ENCODE measurements at regions not wholly inside any gene's neighbourhood (a gene's known extent, or its start where the extent isn't known, plus 50 kb on each side); places are given as distances from the start of the nearest gene placed in this dataset.

- TF ChIP-seq, protein P1, sequence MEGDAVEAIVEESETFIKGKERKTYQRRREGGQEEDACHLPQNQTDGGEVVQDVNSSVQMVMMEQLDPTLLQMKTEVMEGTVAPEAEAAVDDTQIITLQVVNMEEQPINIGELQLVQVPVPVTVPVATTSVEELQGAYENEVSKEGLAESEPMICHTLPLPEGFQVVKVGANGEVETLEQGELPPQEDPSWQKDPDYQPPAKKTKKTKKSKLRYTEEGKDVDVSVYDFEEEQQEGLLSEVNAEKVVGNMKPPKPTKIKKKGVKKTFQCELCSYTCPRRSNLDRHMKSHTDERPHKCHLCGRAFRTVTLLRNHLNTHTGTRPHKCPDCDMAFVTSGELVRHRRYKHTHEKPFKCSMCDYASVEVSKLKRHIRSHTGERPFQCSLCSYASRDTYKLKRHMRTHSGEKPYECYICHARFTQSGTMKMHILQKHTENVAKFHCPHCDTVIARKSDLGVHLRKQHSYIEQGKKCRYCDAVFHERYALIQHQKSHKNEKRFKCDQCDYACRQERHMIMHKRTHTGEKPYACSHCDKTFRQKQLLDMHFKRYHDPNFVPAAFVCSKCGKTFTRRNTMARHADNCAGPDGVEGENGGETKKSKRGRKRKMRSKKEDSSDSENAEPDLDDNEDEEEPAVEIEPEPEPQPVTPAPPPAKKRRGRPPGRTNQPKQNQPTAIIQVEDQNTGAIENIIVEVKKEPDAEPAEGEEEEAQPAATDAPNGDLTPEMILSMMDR (IDR thresholded peaks at IDR 0.05), result no peak
- TF ChIP-seq CREB1 (CRISPR knock-in tag; IDR thresholded peaks at IDR 0.05), result no peak
- no peak for TF ChIP-seq NFATC4 (CRISPR knock-in tag; IDR thresholded peaks at IDR 0.05)
- TF ChIP-seq CDX4 (CRISPR knock-in tag; IDR thresholded peaks at IDR 0.05; ENCODE audit: borderline replicate concordance), result no peak
- TF ChIP-seq AFF4 (CRISPR knock-in tag; IDR thresholded peaks at IDR 0.05; ENCODE audit: borderline replicate concordance), result no peak
- TF ChIP-seq, protein P2, sequence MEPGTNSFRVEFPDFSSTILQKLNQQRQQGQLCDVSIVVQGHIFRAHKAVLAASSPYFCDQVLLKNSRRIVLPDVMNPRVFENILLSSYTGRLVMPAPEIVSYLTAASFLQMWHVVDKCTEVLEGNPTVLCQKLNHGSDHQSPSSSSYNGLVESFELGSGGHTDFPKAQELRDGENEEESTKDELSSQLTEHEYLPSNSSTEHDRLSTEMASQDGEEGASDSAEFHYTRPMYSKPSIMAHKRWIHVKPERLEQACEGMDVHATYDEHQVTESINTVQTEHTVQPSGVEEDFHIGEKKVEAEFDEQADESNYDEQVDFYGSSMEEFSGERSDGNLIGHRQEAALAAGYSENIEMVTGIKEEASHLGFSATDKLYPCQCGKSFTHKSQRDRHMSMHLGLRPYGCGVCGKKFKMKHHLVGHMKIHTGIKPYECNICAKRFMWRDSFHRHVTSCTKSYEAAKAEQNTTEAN (CRISPR knock-in tag; IDR thresholded peaks at IDR 0.05), result no peak
- no peak for TF ChIP-seq ATF2 (CRISPR knock-in tag; IDR thresholded peaks at IDR 0.05; ENCODE audit: borderline replicate concordance, low read depth)
- TF ChIP-seq, protein P3, sequence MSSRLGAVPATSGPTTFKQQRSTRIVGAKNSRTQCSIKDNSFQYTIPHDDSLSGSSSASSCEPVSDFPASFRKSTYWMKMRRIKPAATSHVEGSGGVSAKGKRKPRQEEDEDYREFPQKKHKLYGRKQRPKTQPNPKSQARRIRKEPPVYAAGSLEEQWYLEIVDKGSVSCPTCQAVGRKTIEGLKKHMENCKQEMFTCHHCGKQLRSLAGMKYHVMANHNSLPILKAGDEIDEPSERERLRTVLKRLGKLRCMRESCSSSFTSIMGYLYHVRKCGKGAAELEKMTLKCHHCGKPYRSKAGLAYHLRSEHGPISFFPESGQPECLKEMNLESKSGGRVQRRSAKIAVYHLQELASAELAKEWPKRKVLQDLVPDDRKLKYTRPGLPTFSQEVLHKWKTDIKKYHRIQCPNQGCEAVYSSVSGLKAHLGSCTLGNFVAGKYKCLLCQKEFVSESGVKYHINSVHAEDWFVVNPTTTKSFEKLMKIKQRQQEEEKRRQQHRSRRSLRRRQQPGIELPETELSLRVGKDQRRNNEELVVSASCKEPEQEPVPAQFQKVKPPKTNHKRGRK (CRISPR knock-in tag; IDR thresholded peaks at IDR 0.05; ENCODE audit: borderline replicate concordance), result no peak
- no peak for TF ChIP-seq HMGA2 (CRISPR knock-in tag; IDR thresholded peaks at IDR 0.05)
- no peak for TF ChIP-seq FOXJ3 (CRISPR knock-in tag; IDR thresholded peaks at IDR 0.05; ENCODE audit: borderline replicate concordance)
Observed at GRCh38 chr18:51833850-51834249, 506.1 kb upstream of the DCC start.
